ENCODE measurements at regions not wholly inside any gene's neighbourhood (a gene's known extent, or its start where the extent isn't known, plus 50 kb on each side); places are given as distances from the start of the nearest gene placed in this dataset.

- TF ChIP-seq POLR2A (IDR thresholded peaks at IDR 0.05; ENCODE audit: low read depth, low read length) (no peak), POLR2AphosphoS5 (IDR thresholded peaks at IDR 0.05; ENCODE audit: low read depth, low read length) (no peak), TAF1 (IDR thresholded peaks at IDR 0.05; ENCODE audit: low read depth, low read length) (no peak), SPI1 (IDR thresholded peaks at IDR 0.05; ENCODE audit: low read depth, low read length) (no peak), PAX5 (IDR thresholded peaks at IDR 0.05; ENCODE audit: insufficient read depth, low read length, severe bottlenecking) (no peak)
Observed at GRCh38 chr6:4352322-4352669, 216.9 kb upstream of the ECI2 start.

Data from GM12891 (cell line).